ENCODE measurements at regions not wholly inside any gene's neighbourhood (a gene's known extent, or its start where the extent isn't known, plus 50 kb on each side); places are given as distances from the start of the nearest gene placed in this dataset.
"Not testable (repeated sequence)": the region's sequence is repeated elsewhere in the genome, so short reads cannot be mapped to it uniquely, and the experiment has no call there.

DNA sequence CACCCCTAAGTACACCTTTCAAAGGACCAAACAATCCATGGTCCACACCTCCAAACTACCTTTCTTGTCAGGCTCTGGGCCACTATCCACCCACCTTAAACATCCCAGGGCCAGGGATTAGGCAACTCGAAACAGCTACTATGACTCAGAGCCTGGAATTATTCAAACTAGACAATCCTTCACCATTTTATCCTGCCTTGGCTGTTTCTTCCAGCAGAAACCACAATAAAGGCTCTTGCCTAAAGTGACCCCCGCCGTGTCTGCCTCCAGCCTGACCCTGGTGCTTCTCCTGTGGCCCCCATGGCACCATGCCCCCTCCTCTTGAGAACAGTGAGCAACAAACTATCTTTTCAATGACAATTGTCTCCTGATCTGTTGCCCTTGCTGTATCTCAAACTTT is 195.5 kb downstream of the EPM2A start:
- peak; percentile 57 for DNase-seq (ENCODE audit: low read depth)

DNA sequence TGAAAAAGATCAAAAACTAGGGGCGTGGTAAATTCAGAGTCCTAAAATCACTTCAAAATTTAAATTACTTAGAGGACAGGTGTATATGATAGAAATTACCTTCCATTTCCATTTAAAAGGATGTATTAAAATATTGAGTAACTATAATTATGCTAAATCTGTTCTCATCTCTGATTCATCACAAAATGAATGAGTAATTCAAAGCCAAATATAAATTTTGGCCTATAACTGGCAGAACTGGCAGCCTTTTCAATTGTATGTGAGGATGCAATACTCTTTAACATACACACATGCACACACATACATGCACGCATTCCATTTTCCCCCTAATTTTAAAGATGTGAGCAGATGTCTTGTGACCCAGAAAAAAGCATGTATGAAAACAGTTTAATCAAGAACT is 194.6 kb downstream of the EPM2A start:
- DNase-seq (ENCODE audit: low read depth): no peak

DNA sequence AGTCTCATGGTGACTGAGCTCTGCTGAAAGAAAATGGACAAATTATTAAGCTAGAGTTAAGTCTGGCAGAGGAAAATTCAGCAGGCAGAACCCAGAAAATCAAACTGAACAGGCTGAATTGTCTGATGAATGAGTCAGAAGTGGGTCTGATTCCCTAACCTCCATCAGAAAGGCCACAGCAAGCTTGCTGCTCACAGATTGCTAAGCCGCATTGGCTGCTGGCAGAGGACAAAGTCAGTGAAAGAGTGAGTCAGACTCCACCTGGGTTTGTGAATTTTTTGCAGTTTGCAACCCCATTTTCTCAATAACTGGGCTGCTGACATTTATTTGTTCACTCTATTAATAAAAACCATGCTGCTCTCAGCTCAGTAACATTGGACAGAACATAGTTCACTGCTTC is 191.3 kb downstream of the EPM2A start:
- peak; percentile 93 for DNase-seq (ENCODE audit: low read depth)

DNA sequence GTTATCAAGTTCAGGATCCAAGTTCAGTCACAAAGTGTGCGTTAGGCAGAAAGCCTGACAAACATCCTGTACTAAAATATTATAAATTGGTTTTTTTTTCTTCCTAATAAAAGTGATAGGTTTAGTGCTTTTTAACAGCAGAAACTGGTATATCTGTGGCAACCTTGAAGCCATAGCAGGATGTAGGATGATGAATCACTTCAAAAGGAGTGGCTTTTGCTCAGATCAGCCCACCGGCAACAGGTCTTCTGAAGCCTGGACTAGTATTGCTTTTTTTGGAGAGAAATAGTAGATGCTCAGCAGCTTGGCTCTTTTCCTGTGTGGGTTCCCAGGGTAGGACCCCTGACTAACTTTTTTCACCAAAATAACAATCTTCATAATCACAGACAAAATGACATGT is 190.8 kb downstream of the EPM2A start:
- DNase-seq (ENCODE audit: low read depth): peak; percentile 25

DNA sequence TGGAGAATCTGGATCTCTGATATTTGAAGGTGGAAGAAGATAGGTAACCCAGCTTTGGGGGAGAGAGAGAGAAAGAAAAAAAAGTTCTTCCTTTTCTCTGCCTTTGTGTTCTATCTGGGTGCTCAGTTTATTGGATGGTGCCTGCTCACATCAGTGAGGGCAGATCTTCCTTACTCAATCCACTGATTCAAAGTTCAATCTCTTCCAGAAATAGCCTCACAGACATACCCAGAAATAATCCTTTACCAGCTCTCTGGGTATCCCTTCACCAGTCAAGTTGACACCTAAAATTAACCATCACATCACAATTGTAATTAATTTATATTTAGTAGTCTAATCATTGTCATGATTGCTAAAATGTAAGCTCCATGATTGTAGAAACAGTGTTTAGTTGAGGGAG is 189.1 kb downstream of the EPM2A start:
- DNase-seq (ENCODE audit: low read depth): no peak

DNA sequence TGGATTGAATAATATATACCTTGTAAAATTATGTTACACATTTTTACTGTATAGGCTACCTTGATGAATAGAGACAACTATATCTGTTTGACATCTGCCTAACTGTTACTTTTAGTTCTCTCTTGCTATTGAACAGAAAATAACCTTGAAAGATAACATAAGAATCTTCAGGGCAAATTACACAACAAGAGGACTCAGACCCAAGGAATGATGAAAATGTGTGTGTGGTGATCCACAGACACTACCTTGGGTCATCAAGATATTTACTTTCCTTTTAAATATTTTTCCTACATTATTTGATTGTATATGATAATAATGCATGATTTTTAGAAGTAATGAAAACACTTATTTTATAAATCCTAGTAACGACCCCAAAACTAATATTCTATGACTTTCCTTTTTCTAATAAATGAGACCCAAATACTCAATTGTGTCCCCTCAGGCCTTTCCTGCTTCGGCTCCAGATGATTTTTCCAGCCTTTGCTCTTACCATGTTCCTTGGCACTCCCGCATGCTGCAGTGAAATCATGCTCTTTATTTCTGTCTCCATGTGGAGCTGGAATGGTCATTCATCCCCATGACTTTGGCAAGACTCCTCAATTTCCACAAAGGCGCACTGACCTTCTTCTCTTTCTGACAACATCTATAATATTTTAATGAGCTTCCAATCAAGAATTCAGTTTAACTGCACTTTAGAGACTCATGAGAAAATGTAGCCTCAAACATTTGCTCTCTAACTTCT is 187.6 kb downstream of the EPM2A start:
- no peak for DNase-seq (ENCODE audit: low read depth)

DNA sequence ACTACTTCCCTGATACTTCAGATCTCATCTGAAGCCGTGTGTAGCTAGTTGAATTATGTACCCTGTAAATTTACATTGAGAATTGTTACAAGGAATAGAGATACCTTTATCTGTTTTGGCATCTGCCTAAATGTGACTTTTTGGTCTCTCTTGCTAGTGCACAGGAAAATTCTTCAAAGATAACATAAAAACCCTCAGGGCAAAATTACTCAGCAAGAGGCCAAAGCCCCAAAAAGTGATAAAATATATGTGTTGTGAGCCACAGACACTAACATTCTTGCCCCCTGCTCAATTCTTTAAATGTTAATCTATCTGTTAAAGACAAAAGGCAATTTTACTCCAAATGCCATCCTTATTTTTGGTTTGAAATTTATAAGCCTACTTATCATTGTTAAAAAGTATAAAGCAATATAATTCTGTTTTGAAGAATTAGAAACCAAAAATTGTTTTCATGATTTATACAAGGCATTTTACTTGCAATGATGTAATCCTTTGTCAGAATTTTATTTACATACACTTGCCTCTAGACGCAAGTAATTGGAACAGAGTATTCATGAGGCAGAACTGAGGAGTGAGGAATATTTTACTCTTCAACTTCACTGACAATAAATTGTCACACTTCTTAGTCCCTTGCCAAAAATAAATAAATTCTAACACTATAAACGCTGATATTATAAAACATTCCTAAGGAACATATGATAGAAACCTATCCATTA is 186.2 kb downstream of the EPM2A start:
- DNase-seq (ENCODE audit: low read depth): no peak

DNA sequence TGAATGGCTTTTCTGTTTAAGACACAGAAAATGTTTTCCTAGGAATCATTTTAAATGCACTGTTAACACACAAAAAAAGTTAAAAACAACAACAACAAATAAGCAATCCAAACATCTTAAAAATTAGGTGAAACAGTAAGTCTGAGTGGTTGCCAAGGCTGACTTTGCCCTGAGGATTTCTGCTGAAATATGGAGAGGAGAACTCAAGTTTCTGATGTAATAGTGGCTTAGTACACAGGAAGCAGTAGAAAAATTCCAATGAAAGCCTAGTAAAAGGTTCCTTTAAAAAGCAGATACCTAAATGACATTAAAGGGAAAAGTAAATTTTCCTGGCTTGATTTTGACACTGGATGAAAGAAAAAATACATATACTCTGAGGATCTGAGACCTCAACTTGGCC is 184.2 kb downstream of the EPM2A start:
- no peak for DNase-seq (ENCODE audit: low read depth)

DNA sequence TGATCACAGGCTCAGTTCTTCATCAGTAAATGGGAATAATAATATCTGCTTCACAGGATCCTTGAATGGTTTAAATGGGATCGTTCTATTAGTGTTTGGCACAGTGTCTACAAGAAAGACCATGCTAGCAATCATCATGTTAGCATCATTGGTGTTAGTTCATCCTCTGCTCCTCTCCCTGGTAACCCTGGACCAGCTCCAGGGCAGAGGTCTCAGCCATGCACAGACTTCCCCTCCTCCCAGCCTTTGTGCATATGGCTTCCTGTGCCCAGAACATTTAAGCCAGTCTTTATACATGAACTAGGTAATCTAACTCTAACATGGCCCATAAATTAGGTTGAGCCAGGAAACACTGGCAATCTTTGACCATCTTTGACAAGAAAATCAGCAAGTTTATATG is 180.2 kb downstream of the EPM2A start:
- DNase-seq (ENCODE audit: low read depth): no peak

DNA sequence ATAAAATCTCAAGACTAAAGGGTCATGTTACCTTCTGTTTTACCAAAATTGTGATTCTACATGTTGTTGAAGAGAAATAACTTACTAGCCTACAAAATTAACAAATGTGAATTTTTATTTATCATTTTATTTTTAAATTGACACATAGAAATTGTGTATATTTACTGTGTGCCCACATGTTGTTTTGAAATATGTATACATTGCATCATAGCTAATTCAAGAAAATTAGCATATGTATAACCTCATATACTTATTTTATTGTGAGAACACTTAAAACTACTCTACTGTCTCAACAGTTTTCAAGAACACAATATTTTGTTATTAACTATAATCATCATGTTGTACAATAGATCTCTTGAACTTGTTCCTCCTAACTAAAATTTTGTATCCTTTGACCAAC is 177.8 kb downstream of the EPM2A start:
- no peak for DNase-seq (ENCODE audit: low read depth)

DNA sequence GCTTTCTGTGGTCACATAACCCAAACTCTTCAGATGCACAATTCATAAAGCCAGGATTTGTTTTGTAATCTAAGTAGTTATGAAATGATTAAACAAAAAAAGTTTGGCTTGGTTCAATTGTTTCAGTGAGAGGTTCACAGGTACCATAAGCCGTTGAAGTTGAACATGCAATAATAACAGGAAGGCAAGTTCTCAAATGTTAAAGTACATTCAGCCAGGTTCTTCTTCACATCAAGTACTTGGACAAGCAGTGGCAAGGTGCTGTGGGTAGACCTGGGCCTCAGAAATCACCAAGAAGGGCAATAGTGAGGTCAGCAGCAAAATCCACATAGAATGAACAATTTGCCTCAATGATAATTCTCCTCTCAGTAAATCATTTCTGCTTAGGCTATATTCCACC is 175.5 kb downstream of the EPM2A start:
- no peak for DNase-seq (ENCODE audit: low read depth)

DNA sequence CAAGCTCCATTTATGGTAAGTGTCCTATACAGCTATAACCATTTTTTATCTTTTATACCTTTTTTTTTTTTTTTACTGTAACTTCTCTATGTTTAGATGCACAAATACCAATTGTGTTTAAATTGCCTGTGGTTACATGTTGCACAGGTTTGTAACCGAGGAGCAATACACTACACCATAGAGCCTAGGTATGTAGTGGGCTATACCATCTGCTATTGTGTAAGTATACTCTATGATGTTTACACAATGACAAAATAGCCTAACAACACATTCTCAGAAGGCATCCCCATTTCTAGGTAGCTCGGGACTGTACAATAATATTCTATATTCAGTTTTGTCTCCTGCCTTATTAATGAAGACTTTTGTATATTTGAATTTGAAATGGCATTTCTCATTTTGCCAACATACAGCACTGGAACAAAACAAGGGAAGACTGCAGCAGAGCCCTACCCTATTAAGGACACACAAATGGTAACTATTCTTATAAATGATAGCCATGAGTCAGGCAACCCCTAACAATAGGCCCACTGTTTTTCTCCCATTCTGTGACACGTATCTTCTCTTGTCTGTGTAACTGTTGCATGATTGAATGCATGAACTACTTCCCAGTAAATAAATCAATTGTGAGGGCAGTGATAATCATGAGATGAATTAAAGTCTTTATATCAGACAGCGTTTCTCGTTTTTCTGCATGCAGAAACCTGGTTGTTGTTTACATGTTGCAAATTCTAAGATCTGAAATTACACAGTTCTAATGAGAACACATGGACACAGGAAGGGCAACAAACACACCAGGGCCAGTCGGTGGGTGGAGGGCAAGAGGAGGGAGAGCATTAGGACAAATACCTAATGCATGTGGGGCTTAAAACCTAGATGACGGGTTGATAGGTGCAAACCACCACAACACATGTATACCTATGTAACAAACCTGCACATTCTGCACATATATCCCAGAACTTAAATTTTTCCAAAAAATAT is 173.9 kb downstream of the EPM2A start:
- DNase-seq (ENCODE audit: low read depth): no peak

DNA sequence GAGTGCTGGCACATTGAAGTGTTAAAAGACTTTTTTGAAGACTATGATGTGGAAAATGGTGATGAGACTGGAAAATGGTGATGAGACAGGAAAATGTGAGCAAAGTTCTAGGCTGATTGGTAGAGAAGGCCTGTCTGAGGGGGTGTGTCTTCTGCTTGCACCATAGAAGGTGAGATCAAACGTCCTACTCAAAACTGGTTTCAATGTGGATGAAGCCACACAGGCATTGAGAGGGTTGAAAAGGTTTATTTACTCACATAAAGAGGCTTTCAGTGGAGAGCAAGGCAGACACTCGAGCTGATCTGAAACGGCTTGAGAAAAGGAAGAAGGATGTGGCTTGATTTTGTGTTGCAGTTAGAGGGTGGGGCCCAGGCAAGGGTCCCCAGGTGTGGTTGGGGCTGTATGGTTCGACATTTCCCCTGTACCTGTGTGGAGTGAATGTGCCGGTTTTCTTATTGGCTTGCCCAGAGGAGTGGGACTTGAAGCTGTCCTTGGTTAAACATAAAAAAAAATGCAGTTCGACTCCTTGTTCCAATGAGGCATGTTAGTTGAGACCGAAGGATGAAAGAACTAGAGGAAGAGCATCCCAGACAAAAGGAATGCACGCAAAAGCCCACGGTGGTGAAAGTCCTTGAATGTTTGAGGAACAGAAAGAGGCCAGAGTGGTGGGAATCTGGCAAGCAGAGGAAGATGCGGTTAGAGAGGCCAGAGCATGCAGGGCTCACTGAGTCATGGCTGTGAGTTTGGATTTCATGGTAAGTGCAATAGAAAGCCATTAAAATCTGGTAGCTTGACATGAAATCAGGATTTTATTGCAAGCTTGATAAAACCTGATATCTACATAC is 172.3 kb downstream of the EPM2A start:
- DNase-seq (ENCODE audit: low read depth): no peak

DNA sequence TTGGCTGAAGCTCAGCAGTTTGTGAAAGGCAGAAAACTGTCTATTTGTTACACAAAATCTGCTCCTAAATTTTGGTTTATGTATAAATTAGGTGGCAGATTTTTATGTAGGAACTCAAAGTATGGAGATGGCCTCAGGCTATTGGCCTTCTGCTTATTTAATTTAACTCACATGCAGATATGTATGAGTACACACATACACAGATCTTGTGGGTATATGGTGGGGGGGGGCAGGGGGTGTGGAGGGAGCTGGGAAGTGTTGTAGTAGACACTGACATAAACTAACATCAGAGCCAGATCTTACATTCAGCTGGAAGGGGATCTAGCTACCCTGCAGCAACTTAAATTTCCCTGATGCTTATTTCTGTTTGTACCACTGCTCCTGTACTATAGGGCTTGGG is 170.8 kb downstream of the EPM2A start:
- no peak for DNase-seq (ENCODE audit: low read depth)

DNA sequence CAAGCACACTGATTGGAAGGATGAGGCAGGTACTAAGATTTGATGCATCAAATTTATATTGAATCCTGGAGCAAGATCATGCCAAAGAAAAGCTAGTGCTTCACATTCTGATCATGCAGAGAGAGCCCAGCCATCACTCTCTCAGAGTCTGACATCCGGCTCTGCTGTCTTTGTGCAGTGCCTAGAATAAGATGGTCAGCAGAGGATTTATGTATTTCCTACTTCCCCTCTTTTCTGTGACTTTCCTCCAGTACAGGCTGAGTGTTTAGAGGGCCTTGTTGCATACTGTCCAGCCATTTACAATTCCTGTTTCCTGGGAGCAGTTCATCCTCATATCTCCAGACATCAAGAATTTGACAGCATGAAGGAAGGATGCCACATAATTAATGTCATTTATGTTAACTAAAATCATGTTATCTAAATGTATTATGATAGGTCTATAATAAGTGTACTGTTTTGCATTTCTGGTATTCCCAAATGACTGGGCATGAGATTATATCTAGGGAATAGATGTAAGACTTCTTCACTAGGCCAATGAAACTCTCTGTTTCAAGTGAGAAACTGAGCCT is 167.6 kb downstream of the EPM2A start:
- DNase-seq (ENCODE audit: low read depth): no peak

DNA sequence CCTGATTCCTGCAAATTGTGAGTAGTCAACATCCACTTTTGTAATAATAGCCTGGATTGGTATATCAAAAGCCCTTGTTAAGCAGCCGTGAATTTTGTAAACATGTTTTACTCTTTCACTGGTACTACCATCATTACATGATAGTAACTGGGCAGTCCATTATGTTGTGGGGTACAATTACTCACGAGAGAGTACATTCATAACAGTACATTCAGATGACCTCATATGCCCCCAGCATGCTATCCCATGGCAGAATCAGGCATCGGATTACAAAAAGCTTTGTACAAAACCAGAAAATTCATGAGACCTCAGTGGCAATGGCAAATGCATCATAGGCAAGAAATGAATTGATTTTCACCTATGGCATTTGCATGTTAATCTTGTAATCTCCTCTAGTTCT is 166.2 kb downstream of the EPM2A start:
- DNase-seq (ENCODE audit: low read depth): no peak

DNA sequence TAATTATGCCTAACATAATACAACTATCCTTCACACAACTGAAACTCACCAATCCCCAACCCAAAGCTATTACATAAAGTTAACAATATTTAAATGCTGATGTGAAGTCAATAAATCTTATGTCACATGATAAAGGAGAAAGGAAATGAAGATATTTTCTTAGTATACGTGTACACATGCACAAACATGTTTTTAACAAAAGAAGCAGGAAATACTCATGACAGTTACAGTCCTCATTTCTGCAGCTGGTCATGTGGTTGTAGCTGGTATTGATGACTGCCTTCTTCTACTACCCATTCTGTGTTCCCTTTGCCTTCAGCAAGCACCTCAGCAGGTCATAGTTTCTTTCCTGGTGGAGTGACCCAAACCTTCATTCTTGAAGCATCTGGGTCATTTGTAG is 165.0 kb downstream of the EPM2A start:
- DNase-seq (ENCODE audit: low read depth): not testable (repeated sequence)

DNA sequence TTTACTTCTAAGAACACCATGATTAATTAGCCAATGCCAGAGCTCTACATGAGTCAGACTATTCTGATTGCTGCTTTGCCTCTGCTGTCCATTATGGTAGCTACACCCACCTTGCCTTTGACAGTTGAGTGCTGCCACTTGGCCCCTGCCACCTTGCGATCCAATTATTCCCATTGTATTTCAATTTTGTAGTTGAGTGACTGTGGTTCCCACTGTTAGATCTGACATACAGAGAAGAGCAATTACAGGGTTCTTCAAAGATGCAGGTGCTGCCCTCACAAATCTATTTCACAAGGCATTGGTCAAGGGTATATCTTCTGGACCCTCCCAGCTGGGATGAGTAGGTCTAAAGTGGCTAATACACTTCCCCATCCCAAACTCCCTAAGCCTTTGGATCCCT is 161.1 kb downstream of the EPM2A start:
- DNase-seq (ENCODE audit: low read depth): not testable (repeated sequence)

Data from renal cortical epithelial cell (primary cell).